IPS-18a (cell line): ENCODE measurements at regions not wholly inside any gene's neighbourhood (a gene's known extent, or its start where the extent isn't known, plus 50 kb on each side); places are given as distances from the start of the nearest gene placed in this dataset.

Source experiments
- H3K27ac ChIP-seq: one replicate; pipeline ENCODE4 v1.5.1; 2013; ENCODE audit warnings: low read length
- H3K27me3 ChIP-seq: one replicate; pipeline ENCODE4 v1.6.1; 2013; ENCODE audit warnings: mild to moderate bottlenecking, low read length; ENCODE audit not compliant: control insufficient read depth, insufficient read depth
- H3K36me3 ChIP-seq: one replicate; pipeline ENCODE4 v1.6.1; 2013; ENCODE audit warnings: low read depth, low read length; ENCODE audit not compliant: control insufficient read depth
- H3K4me1 ChIP-seq: one replicate; pipeline ENCODE4 v1.6.1; 2013; ENCODE audit warnings: low read depth, low read length; ENCODE audit not compliant: control insufficient read depth
- H3K4me3 ChIP-seq: one replicate; pipeline ENCODE4 v1.5.1; 2013; ENCODE audit warnings: low read length
- H3K9ac ChIP-seq: one replicate; pipeline ENCODE4 v1.6.1; 2013; ENCODE audit warnings: mild to moderate bottlenecking, low read length, moderate library complexity
- H3K9me3 ChIP-seq: one replicate; pipeline ENCODE4 v1.6.1; 2013; ENCODE audit warnings: low read depth, low read length; ENCODE audit not compliant: control insufficient read depth

DNA sequence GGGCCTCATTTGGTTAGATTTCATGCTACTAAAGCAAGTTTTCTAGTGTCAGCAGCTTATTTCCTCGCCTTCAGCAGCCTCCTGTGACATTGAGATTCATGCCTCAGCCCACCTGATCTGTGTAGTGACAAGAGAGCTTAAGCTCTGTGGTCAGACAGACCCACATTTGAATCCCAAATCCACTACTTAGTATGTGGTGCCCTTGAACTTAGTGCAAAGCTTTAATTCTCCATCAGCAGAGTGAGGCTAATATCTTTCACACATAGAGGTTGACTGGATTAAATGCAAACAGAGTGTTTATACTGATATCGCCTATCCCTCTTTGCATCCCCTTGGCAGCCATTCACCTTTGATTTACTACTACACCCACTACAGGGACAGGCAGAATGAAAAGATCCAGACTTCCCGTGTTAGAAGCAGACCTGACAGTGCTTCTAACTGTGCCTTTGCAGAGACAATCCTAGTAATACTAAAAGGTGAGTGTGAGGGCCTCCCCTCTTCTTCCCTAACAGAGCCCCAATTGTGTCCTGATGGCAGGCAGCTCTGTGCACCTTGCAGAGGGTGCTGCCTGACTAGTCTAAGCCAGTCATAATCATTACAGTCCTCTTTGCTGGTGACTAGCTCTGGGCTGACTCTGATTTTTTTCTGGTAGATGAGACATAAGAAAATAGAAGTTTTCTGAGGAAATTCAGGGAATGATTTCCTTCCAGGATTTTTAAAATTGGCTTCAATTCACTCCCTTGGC lies 264.0 kb downstream of the CTH start:
- Histone ChIP-seq H3K9ac (no peak overlapping the region), H3K27me3 (no peaks in the 10 kb centered on the region), H3K36me3 (no peaks in the 10 kb centered on the region), H3K27ac (no peak overlapping the region), H3K4me3 (peak overlapping the region; percentile 14), H3K9me3 (no peaks in the 10 kb centered on the region), H3K4me1 (peaks cover 18% of the 10 kb centered on the region)

DNA sequence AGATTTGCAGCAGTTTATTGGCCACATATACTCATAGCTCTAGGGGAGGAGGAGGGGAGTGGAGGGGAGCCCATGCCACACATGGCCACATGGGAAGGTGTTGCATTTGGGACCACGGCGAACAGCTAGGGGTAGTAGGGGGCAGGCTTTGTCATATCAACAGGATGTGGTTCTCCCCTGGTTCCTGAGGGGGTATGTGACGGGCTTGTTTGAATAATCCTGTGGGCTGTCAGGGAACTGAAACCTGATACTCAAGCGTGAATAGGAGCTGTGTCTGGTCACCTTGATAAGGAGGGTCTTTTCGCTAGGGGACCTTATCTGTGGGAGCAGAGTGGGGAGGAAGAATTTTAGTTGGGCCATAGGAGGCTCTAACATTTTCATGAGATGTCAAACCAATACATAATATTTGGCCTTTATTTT lies 264.7 kb downstream of the CTH start:
- H3K27ac ChIP-seq, result no peak overlapping the region
- H3K9me3 ChIP-seq, result no peaks in the 10 kb centered on the region
- H3K4me1 ChIP-seq, result peaks cover 18% of the 10 kb centered on the region
- no peak overlapping the region for H3K9ac ChIP-seq
- no peaks in the 10 kb centered on the region for H3K27me3 ChIP-seq
- H3K36me3 ChIP-seq, result no peaks in the 10 kb centered on the region
- H3K4me3 ChIP-seq, result peak overlapping the region; percentile 14

DNA sequence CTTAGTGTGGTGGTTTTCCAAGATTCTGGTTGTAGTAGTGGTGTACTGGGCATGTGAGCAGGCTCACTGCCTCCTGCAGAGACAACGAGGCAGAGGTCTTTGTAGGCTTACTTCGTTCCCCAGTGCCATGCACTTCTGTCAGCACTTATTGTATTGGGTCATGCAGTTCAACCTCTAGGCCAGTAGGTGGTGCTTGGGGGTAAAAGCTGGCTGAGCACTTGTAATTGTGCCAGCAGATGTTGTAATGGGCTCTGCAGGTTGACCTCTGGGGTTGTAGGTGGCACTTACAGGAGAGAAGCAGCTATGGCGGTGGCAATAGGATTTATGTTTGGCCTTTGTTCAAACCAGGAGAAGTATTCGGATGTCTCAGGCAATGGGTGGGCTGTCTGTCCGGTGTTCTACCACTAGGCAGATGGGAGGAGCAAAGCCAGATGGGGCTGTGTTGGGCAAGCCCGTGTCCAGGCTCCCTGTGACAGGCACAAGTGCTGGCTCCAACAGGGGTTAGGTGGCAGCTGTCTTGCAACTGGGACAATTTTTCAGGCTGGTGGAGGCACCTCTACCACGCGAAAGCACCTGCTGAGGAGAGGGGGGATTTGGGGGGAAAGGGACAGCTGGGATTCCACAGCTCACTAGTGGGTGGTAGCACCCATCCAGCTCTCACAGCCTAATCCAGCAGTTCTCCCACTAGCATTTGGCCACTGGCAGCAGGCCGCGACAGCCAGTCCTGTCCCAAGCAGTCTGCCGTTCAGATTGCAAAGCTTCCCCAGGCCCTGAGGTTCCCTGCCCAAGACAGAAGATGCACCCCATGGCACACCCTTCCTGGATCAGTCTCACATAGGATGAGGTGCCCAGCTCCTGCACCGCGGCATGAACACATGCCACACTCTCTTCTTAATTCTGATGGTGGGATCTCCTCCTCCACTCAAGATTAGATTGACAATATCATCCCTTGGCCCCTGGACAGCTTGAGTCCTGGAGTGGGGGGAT lies 274.5 kb downstream of the CTH start:
- no peaks in the 10 kb centered on the region for H3K36me3 ChIP-seq
- H3K27ac ChIP-seq, result no peak overlapping the region
- H3K4me1 ChIP-seq, result peaks cover 3% of the 10 kb centered on the region
- no peak overlapping the region for H3K9ac ChIP-seq
- no peak overlapping the region for H3K4me3 ChIP-seq
- H3K27me3 ChIP-seq, result no peaks in the 10 kb centered on the region
- no peaks in the 10 kb centered on the region for H3K9me3 ChIP-seq

DNA sequence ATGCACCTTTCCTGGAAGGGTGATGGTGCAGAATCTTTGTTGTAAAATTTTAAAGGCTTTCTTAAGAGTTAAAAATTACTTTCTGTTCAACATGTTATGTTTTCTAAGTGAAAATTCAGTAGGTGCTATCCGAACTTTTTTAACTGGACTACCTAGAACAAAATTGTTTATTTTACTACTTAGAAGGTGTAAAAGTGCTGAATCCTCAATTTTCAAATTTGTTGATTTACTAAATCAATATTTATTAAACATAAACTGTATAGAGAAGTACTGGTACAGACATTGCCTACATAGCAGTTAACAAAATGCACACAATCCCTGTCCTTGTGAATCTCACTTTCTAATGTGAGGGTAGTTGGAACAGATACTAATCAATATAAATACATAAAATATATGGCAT lies 277.5 kb downstream of the CTH start:
- Histone ChIP-seq H3K27me3 (no peaks in the 10 kb centered on the region), H3K27ac (no peak overlapping the region), H3K9ac (no peak overlapping the region), H3K36me3 (no peaks in the 10 kb centered on the region), H3K4me3 (no peak overlapping the region), H3K4me1 (peaks cover 3% of the 10 kb centered on the region), H3K9me3 (no peaks in the 10 kb centered on the region)

DNA sequence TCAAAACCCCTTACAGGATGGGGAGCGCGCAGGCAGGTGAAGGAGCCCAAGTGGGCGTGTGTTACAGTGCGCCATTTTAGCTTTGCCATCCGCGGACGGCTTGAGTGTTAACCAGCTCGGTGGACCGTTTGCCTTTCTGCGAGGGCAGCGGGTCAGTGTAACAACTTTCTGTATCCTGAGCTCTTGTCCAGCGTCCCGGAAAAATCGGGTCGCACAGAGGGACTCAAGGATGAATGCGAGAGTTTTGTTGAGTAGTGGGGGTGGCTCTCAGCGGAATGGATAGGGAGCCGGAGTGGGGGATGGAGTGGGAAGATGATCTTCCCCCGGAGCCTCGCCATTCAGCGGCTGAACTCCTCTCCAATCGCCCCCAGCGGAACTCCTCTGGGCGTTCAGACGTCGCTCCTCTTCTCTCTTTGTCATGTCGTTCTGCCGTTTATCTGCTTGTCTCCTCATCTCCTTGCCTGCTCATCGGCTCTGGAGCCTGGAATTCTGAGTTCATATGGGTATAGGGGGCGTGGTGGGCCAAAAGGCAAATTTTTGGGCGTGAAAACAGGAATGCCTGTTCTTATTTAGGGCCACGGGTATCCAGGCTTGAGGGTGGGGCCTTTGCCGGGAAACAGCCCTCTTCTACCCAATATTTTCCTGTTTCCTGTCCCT lies 295.4 kb downstream of the CTH start:
- no peak overlapping the region for H3K27ac ChIP-seq
- peak overlapping the region; percentile 59 for H3K4me3 ChIP-seq
- H3K4me1 ChIP-seq, result peaks cover 3% of the 10 kb centered on the region
- H3K36me3 ChIP-seq, result no peaks in the 10 kb centered on the region
- H3K9ac ChIP-seq, result peak overlapping the region; percentile 48
- H3K9me3 ChIP-seq, result no peaks in the 10 kb centered on the region
- no peaks in the 10 kb centered on the region for H3K27me3 ChIP-seq

DNA sequence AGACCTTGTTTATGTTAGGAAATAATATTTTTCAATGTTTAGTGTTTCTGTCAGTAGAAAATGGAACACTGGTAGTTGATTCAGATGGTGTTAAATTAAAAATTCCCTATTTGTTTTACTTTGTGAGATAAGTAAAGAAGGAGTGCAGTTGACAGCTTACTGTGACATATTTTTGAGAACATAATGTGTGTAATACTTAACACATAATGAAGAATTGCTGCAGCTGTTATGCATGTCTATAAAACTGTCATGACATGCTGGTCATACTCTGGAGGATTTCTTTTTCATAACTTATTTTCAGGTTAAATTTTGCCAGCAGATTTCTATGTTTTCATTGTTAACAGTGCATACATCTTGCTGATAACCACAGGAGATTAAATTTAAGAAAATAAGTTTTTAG lies 296.1 kb downstream of the CTH start:
- Histone ChIP-seq H3K4me3 (no peak overlapping the region), H3K27ac (no peak overlapping the region), H3K9ac (no peak overlapping the region), H3K4me1 (peaks cover 3% of the 10 kb centered on the region), H3K9me3 (no peaks in the 10 kb centered on the region), H3K36me3 (no peaks in the 10 kb centered on the region), H3K27me3 (no peaks in the 10 kb centered on the region)

DNA sequence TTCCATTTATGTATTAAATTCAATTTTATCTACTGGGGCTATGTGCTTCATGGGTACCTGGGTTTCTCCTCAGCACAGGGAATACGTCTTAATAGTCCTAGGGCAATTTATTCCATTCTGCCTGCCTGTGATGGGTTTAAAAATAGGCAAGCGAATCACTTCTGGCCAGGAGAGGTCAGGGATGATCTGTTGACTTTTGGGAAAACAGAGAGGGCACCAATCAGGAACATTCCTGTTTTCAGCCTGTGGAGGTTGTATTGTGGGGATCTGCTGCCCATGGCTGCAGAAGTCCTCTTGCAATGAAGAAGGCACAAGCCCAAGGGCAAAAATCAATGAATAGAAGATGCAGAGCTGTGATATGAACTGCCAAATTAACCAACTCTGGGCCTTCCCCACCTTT lies 303.1 kb downstream of the CTH start:
- H3K4me3 ChIP-seq, result no peak overlapping the region
- H3K27ac ChIP-seq, result no peak overlapping the region
- H3K9ac ChIP-seq, result no peak overlapping the region
- H3K27me3 ChIP-seq, result no peaks in the 10 kb centered on the region
- H3K36me3 ChIP-seq, result no peaks in the 10 kb centered on the region
- H3K4me1 ChIP-seq, result no peaks in the 10 kb centered on the region
- no peaks in the 10 kb centered on the region for H3K9me3 ChIP-seq

DNA sequence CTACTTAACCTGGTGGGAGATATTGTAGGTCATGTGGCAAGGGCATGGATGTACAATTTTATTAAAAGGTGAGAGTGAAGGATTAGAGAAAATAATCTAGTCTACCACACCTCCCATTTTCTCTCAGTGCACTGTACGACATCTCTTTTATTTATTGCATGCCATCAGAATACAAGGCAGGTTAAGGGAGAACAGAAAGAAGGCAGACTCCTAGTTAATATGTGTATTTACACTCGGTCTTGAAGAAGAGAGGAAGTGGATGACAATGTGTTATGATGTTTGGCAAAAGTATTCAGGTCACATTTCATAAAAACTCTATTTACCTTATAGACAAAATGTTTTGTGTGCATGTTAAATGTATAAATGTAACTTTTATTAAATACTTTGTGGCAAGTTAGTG lies 306.1 kb downstream of the CTH start:
- H3K27ac ChIP-seq, result no peak overlapping the region

DNA sequence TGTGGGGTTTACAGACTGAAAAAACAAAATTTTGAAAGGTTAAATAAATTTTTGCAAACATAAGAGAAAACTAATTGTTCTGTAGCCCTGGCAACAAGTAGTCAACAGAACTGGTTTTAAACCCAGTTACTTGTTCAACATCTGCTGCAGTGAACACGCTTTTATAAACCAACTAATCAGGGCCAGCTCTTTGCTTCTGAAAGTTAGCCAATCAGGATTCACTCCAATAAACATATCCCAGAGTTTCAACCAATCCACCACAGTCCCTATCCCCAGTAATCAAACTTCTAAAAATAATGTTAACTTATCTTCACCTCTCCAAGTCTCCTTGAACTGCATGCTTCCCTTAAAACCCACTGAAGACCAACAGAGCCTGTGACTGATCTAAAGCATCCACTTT lies 306.6 kb downstream of the CTH start:
- Histone ChIP-seq H3K27ac (no peak overlapping the region), H3K9me3 (no peaks in the 10 kb centered on the region), H3K4me1 (no peaks in the 10 kb centered on the region), H3K36me3 (no peaks in the 10 kb centered on the region), H3K27me3 (no peaks in the 10 kb centered on the region), H3K4me3 (no peak overlapping the region), H3K9ac (no peak overlapping the region)

More for the DNA sequence above, 306.1 kb downstream of the CTH start:
- H3K36me3 ChIP-seq, result no peaks in the 10 kb centered on the region
- H3K4me1 ChIP-seq, result no peaks in the 10 kb centered on the region
- H3K4me3 ChIP-seq, result no peak overlapping the region
- H3K27me3 ChIP-seq, result no peaks in the 10 kb centered on the region
- no peak overlapping the region for H3K9ac ChIP-seq
- H3K9me3 ChIP-seq, result no peaks in the 10 kb centered on the region

DNA sequence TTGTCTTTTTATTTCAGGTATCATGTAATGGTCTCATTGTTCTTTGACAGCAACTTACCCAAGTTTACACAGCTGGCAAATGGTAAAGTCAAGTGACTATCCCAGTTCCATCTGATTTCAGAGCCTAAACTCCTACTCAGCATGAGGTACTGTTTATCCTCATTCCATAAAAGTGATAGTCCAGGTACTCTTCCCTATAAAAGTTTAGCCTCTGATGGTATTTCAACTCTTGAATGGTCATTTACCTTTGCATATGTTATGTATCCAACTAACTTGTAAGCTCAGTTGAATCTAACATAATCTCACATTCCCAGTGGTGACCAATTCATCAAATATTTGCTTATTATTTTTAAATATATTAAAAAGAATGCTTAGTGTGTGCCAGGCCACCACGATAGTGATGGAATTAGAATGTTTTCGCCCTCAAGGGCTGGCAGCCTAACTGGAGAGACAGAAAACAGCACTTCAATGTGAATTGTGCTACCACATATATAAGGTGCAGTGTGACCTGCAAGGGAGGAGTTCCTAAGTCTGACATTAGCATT lies 307.1 kb downstream of the CTH start:
- no peak overlapping the region for H3K9ac ChIP-seq
- no peaks in the 10 kb centered on the region for H3K36me3 ChIP-seq
- H3K9me3 ChIP-seq, result no peaks in the 10 kb centered on the region
- H3K27me3 ChIP-seq, result no peaks in the 10 kb centered on the region
- H3K27ac ChIP-seq, result no peak overlapping the region
- H3K4me1 ChIP-seq, result no peaks in the 10 kb centered on the region
- H3K4me3 ChIP-seq, result no peak overlapping the region

DNA sequence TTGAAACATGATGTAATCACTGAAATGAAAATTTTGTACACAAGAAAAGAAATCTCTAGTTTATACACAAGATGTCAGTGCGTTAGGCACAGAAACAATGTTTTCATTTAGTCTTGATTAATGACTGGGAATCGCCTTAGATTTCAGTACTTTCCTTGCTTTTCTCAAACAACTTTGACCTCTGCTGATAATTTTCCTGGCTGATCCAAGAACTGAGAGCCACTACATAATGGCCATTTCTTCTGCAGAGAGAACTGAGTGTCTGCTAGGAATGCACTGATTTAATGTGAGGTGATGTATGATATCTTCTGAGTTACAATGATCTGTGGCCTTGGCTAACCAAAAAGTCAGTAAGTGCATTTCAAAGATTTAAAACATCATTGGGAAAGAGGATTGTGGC lies 308.1 kb downstream of the CTH start:
- Histone ChIP-seq H3K9ac (no peak overlapping the region), H3K27me3 (no peaks in the 10 kb centered on the region), H3K9me3 (no peaks in the 10 kb centered on the region), H3K4me3 (no peak overlapping the region), H3K27ac (no peak overlapping the region), H3K36me3 (no peaks in the 10 kb centered on the region), H3K4me1 (no peaks in the 10 kb centered on the region)
